Nephron (organoid): ENCODE measurements at regions not wholly inside any gene's neighbourhood (a gene's known extent, or its start where the extent isn't known, plus 50 kb on each side); places are given as distances from the start of the nearest gene placed in this dataset.

Experiments used
- H3K27ac Mint-ChIP-seq, 3 experiments: 2 replicates each; pipeline ENCODE4 v1.8.0; 2020; ENCODE audit warnings: mixed read lengths in 3 of 3, mild to moderate bottlenecking in 2 of 3, moderate library complexity in 1 of 3
- H3K27me3 Mint-ChIP-seq: 2 replicates; pipeline ENCODE4 v1.8.0; 2021; ENCODE audit warnings: low read depth, mild to moderate bottlenecking, moderate library complexity, mixed read lengths
- H3K36me3 Mint-ChIP-seq: 2 replicates; pipeline ENCODE4 v1.8.0; 2020; ENCODE audit warnings: low read depth, mixed read lengths
- H3K4me1 Mint-ChIP-seq: 2 replicates; pipeline ENCODE4 v1.8.0; 2020; ENCODE audit warnings: mixed read lengths
- H3K4me3 Mint-ChIP-seq, 3 experiments: 2 replicates each; pipeline ENCODE4 v1.8.0; 2020; ENCODE audit warnings: mild to moderate bottlenecking in 3 of 3, mixed read lengths in 3 of 3, moderate library complexity in 2 of 3
- H3K9me3 Mint-ChIP-seq: 2 replicates; pipeline ENCODE4 v1.8.0; 2020; ENCODE audit warnings: mixed read lengths
- CTCF ChIP-seq, 3 experiments: fragments of 200-600 bp; sonication (generic); IDR thresholded peaks; one replicate each; pipeline ENCODE4 v1.5.0; 2021; ENCODE audit warnings: antibody characterized with exemption in 3 of 3; ENCODE audit not compliant: unreplicated experiment in 3 of 3

- Mint-ChIP-seq H3K9me3 (no peaks in the 10 kb centered on the region), H3K27ac (no peak overlapping the region), H3K36me3 (no peaks in the 10 kb centered on the region), H3K27me3 (peaks cover 26% of the 10 kb centered on the region), H3K4me1 (no peaks in the 10 kb centered on the region), H3K4me3 (no peak overlapping the region)
- no peak for TF ChIP-seq CTCF (IDR thresholded peaks at IDR 0.05; ENCODE audit: unreplicated experiment in 3 of 3)
Measured at GRCh38 chr13:99863789-99864626, 107.6 kb downstream of the ZIC5 start.

- no peaks in the 10 kb centered on the region for H3K36me3 Mint-ChIP-seq
- H3K4me1 Mint-ChIP-seq: peaks cover 5% of the 10 kb centered on the region
- TF ChIP-seq CTCF (IDR thresholded peaks at IDR 0.05; ENCODE audit: unreplicated experiment in 3 of 3): no peak
Measured at GRCh38 chr13:99862244-99862643, 109.3 kb downstream of the ZIC5 start.

GRCh38 chr13:99861771-99862170 is 109.8 kb downstream of the ZIC5 start:
- Mint-ChIP-seq H3K4me3 (no peak overlapping the region), H3K27ac (no peak overlapping the region), H3K36me3 (no peaks in the 10 kb centered on the region), H3K9me3 (no peaks in the 10 kb centered on the region), H3K4me1 (peaks cover 5% of the 10 kb centered on the region), H3K27me3 (peaks cover 23% of the 10 kb centered on the region)
- TF ChIP-seq CTCF (IDR thresholded peaks at IDR 0.05; ENCODE audit: unreplicated experiment in 3 of 3): no peak

More at GRCh38 chr13:99862244-99862643, 109.3 kb downstream of the ZIC5 start:
- Mint-ChIP-seq H3K4me3 (no peak overlapping the region), H3K9me3 (no peaks in the 10 kb centered on the region), H3K27ac (no peak overlapping the region), H3K27me3 (peaks cover 23% of the 10 kb centered on the region)

- no peaks in the 10 kb centered on the region for H3K9me3 Mint-ChIP-seq
- no peak for TF ChIP-seq CTCF (IDR thresholded peaks at IDR 0.05; ENCODE audit: unreplicated experiment in 3 of 3)
- H3K4me3 Mint-ChIP-seq: no peak overlapping the region
- H3K36me3 Mint-ChIP-seq: no peaks in the 10 kb centered on the region
- peak overlapping the region in 1 of 3 experiments; percentile 4 for H3K27ac Mint-ChIP-seq
- H3K4me1 Mint-ChIP-seq: peaks cover 5% of the 10 kb centered on the region
- peaks cover 21% of the 10 kb centered on the region for H3K27me3 Mint-ChIP-seq
Measured at GRCh38 chr13:99860745-99861144, 110.8 kb downstream of the ZIC5 start.

GRCh38 chr13:99859178-99860177 is 112.1 kb downstream of the ZIC5 start:
- Mint-ChIP-seq H3K36me3 (no peaks in the 10 kb centered on the region), H3K4me3 (no peak overlapping the region), H3K27me3 (peaks cover 22% of the 10 kb centered on the region), H3K4me1 (peaks cover 5% of the 10 kb centered on the region), H3K9me3 (no peaks in the 10 kb centered on the region), H3K27ac (no peak overlapping the region)
- no peak for TF ChIP-seq CTCF (IDR thresholded peaks at IDR 0.05; ENCODE audit: unreplicated experiment in 3 of 3)
